SU-DHL-6 (cell line): ENCODE measurements at regions not wholly inside any gene's neighbourhood (a gene's known extent, or its start where the extent isn't known, plus 50 kb on each side); places are given as distances from the start of the nearest gene placed in this dataset.

Source experiments
- H2AFZ ChIP-seq: fragments of 200-600 bp; sonication (generic); 2 replicates; pipeline ENCODE4 v1.6.1; 2014; ENCODE audit warnings: low read depth, mild to moderate bottlenecking, moderate library complexity, mixed read lengths, antibody characterized with exemption, low read length; ENCODE audit not compliant: severe bottlenecking
- H3F3A ChIP-seq: fragments of 200-600 bp; shearing (Covaris generic); 2 replicates; pipeline ENCODE4 v1.6.0; 2016; ENCODE audit warnings: antibody characterized with exemption, mild to moderate bottlenecking; ENCODE audit not compliant: insufficient read depth
- H3K27ac ChIP-seq: fragments of 200-600 bp; sonication (generic); 2 replicates; pipeline ENCODE4 v1.5.1; 2016; ENCODE audit warnings: low read depth, mild to moderate bottlenecking, low read length, moderate library complexity, mixed read lengths
- H3K27me3 ChIP-seq: fragments of 200-600 bp; sonication (generic), shearing (Covaris generic); 2 replicates; pipeline ENCODE4 v1.6.0; 2014; ENCODE audit warnings: mild to moderate bottlenecking, low read length
- H3K36me3 ChIP-seq: fragments of 200-600 bp; sonication (generic); 2 replicates; pipeline ENCODE4 v1.6.1; 2014; ENCODE audit warnings: mild to moderate bottlenecking, low read length, mixed read lengths
- H3K4me2 ChIP-seq: fragments of 300-600, 200-600 bp; shearing (Covaris generic), sonication (generic); 2 replicates; pipeline ENCODE4 v1.6.0; 2014; ENCODE audit warnings: low read length, low read depth, mild to moderate bottlenecking; ENCODE audit not compliant: poor library complexity, severe bottlenecking
- H3K4me3 ChIP-seq: fragments of 200-600 bp; sonication (generic); 2 replicates; pipeline ENCODE4 v1.5.1; 2014; ENCODE audit warnings: antibody characterized with exemption, low read length, mild to moderate bottlenecking, mixed read lengths; ENCODE audit not compliant: insufficient read depth, poor library complexity, severe bottlenecking
- H3K79me2 ChIP-seq: fragments of 200-600 bp; sonication (generic); 2 replicates; pipeline ENCODE4 v1.6.1; 2014; ENCODE audit warnings: mild to moderate bottlenecking, low read length, moderate library complexity; ENCODE audit not compliant: insufficient read depth
- H3K9ac ChIP-seq: fragments of 200-600 bp; sonication (generic); 2 replicates; pipeline ENCODE4 v1.7.0; 2014; ENCODE audit warnings: mild to moderate bottlenecking, low read length
- H3K9me2 ChIP-seq: fragments of 200-600 bp; sonication (generic); replicated peaks from 2 replicates; pipeline ENCODE4 v1.6.1; 2014; ENCODE audit warnings: low read length; ENCODE audit not compliant: insufficient read depth
- H3K9me3 ChIP-seq: fragments of 200-600 bp; sonication (generic); 2 replicates; pipeline ENCODE4 v1.6.1; 2014; ENCODE audit warnings: low read length, mixed read lengths; ENCODE audit not compliant: insufficient read depth
- H4K20me1 ChIP-seq: fragments of 200-600 bp; sonication (generic); 2 replicates; pipeline ENCODE4 v1.6.1; 2014; ENCODE audit warnings: low read depth, mild to moderate bottlenecking, antibody characterized with exemption, low read length, moderate library complexity, mixed read lengths
- EZH2phosphoT487 ChIP-seq: fragments of 200-600 bp; sonication (generic), shearing (Covaris generic); conservative IDR thresholded peaks from 2 replicates; pipeline ENCODE4 v1.6.1; 2018; ENCODE audit warnings: mild to moderate bottlenecking, antibody characterized with exemption, low read length, moderate library complexity, mixed read lengths
- TF ChIP-seq, protein P1 (sequence below): fragments of 200-600 bp; sonication (generic); IDR thresholded peaks from one replicate; pipeline ENCODE4 v1.5.1; 2017; ENCODE audit warnings: antibody characterized with exemption, mild to moderate bottlenecking, low read length, moderate library complexity; ENCODE audit not compliant: insufficient read depth, poor library complexity, severe bottlenecking

DNA sequence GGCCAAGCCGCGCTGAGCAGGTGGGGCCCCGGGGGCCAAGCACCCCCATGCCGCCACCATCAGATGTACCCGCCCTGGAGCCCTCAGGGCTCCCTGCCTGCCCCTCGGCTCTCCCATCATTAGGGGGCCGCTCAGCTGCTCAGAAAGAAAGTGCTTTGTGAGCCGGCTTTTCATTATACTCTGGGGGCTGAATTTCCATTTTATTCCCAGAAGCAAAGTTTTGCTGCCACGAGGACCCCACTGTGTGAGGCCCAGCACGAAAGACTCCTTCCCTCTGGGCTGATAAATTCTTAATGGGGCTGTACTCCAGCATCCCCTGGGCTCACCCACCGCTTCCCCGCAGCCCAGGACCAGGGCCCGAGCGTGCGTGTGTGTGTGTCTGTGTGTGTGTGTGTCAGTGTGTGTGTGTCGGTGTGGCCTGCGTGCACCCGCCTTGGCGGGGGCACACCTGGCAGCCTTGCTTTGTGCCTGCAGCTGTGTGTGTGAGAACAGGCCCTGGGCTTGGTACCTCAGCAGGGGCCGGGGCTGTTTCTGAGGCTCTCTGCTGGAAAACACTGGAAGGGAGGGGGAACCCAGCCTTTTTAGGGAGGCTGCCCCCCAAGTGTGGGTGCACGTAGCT is 103.0 kb upstream of the GSE1 start:
- no peak overlapping the region for H3K4me3 ChIP-seq

DNA sequence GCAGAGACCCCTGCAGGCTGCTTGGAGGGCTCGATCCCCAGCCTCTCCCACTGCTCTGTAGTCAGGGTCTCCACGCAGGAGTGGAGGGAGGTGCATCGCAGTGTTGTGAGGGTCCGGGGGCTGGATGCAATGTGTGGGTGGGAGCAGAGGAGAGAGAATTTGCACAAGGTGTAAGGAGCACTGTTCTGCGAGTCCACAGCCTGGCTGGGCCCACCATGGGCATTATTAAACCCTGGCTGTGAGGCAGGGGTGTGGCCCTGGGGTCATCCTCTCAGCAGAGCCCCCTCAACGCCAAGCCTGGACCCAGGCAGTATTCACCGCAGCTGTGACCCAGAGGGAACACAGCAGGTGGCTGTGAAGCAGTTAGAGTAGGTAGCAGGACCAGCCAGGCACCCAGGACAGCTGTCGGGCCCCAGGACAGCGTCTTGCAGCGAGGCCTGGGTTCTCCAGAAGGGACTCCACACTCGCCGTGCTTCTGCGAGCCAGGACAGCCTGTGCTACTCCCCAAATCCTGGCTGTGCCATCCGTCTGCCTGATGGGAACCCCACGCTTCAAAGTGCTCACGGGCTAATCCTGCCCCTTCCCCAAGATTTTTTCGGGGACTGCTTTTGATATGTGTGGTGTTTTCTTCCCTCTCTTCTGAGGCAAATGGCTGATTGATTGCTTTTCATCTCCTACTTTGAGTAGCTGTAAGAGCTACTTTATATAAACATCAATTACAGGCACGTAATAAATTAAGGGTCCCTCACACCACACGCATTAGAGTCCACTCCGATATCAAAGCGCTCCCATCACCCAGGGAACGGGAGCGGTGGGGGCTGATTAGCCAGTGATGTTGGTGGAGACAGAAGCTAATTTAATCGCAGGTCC is 100.9 kb upstream of the GSE1 start:
- H3K27me3 ChIP-seq: no peaks in the 10 kb centered on the region
- H3K4me3 ChIP-seq: no peak overlapping the region
- no peak overlapping the region for H2AFZ ChIP-seq
- H3K36me3 ChIP-seq: no peaks in the 10 kb centered on the region
- no peaks in the 10 kb centered on the region for H4K20me1 ChIP-seq
- H3K27ac ChIP-seq: no peak overlapping the region
- H3F3A ChIP-seq: no peaks in the 10 kb centered on the region
- H3K79me2 ChIP-seq: no peaks in the 10 kb centered on the region
- no peak overlapping the region for H3K9ac ChIP-seq
- H3K4me2 ChIP-seq: no peak overlapping the region
- TF ChIP-seq, protein P1, sequence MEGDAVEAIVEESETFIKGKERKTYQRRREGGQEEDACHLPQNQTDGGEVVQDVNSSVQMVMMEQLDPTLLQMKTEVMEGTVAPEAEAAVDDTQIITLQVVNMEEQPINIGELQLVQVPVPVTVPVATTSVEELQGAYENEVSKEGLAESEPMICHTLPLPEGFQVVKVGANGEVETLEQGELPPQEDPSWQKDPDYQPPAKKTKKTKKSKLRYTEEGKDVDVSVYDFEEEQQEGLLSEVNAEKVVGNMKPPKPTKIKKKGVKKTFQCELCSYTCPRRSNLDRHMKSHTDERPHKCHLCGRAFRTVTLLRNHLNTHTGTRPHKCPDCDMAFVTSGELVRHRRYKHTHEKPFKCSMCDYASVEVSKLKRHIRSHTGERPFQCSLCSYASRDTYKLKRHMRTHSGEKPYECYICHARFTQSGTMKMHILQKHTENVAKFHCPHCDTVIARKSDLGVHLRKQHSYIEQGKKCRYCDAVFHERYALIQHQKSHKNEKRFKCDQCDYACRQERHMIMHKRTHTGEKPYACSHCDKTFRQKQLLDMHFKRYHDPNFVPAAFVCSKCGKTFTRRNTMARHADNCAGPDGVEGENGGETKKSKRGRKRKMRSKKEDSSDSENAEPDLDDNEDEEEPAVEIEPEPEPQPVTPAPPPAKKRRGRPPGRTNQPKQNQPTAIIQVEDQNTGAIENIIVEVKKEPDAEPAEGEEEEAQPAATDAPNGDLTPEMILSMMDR: no peak
- no peak for TF ChIP-seq EZH2phosphoT487
- H3K9me2 ChIP-seq: no peaks in the 10 kb centered on the region
- H3K9me3 ChIP-seq: no peaks in the 10 kb centered on the region

More for the DNA sequence above, 103.0 kb upstream of the GSE1 start:
- Histone ChIP-seq H4K20me1 (no peaks in the 10 kb centered on the region), H3K79me2 (no peaks in the 10 kb centered on the region), H3K9ac (no peak overlapping the region), H3K27ac (no peak overlapping the region), H3K4me2 (no peak overlapping the region), H3K36me3 (no peaks in the 10 kb centered on the region), H3F3A (no peaks in the 10 kb centered on the region), H3K9me3 (no peaks in the 10 kb centered on the region), H3K9me2 (no peaks in the 10 kb centered on the region), H2AFZ (no peak overlapping the region), H3K27me3 (no peaks in the 10 kb centered on the region)
- no peak for TF ChIP-seq EZH2phosphoT487
- TF ChIP-seq, protein P1: no peak

DNA sequence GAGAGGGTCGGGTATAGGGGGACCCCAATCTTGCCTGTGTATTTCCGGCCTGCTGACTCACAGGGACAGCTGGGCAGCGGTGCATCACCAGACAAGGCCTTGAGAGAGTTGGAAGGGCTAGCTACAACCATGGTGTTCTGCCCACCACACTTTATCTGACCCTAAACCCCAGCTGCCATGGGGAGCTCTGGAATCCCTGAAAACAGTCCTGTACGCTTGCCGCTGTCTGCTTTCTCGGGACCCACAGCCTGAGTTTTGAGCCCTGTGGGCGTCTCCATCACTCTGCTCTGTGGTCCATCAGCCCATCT is 100.4 kb upstream of the GSE1 start:
- TF ChIP-seq, protein P1: no peak
- no peak for TF ChIP-seq EZH2phosphoT487
- H3K79me2 ChIP-seq: no peaks in the 10 kb centered on the region
- H3F3A ChIP-seq: no peaks in the 10 kb centered on the region
- no peaks in the 10 kb centered on the region for H3K9me3 ChIP-seq
- H4K20me1 ChIP-seq: no peaks in the 10 kb centered on the region
- no peaks in the 10 kb centered on the region for H3K36me3 ChIP-seq
- no peak overlapping the region for H3K4me2 ChIP-seq
- no peak overlapping the region for H3K4me3 ChIP-seq
- H3K9me2 ChIP-seq: no peaks in the 10 kb centered on the region
- H3K27ac ChIP-seq: no peak overlapping the region
- H3K9ac ChIP-seq: no peak overlapping the region
- H3K27me3 ChIP-seq: no peaks in the 10 kb centered on the region
- no peak overlapping the region for H2AFZ ChIP-seq
